RWPE2 (cell line): ENCODE measurements at regions not wholly inside any gene's neighbourhood (a gene's known extent, or its start where the extent isn't known, plus 50 kb on each side); places are given as distances from the start of the nearest gene placed in this dataset.

ENCODE experiments used
- ATAC-seq: fragments of 200-7000 bp; cut with Tn5 transposase; 3 replicates; pipeline ENCODE4 v1.9.1; 2021; ENCODE audit warnings: low read depth
- DNase-seq: peaks from one replicate; pipeline ENCODE4 v3.0.0-alpha.2; 2020; ENCODE audit warnings: low spot score
- H3K27ac ChIP-seq: fragments of 450-650 bp; 2 replicates; pipeline ENCODE4 v1.5.1; 2017; ENCODE audit warnings: mild to moderate bottlenecking; ENCODE audit not compliant: poor library complexity, severe bottlenecking
- H3K27me3 ChIP-seq: fragments of 250-450 bp; sonication (Bioruptor Pico); 2 replicates; pipeline ENCODE4 v1.5.1; 2021; ENCODE audit warnings: mild to moderate bottlenecking, moderate library complexity; ENCODE audit not compliant: insufficient read depth, poor library complexity, severe bottlenecking
- H3K36me3 ChIP-seq: fragments of 250-450 bp; sonication (Bioruptor Pico); 2 replicates; pipeline ENCODE4 v1.5.1; 2020; ENCODE audit warnings: low read depth, mild to moderate bottlenecking, moderate library complexity
- H3K4me1 ChIP-seq: fragments of 250-450 bp; sonication (Bioruptor Pico); 2 replicates; pipeline ENCODE4 v1.5.1; 2021; ENCODE audit warnings: mild to moderate bottlenecking, moderate library complexity; ENCODE audit not compliant: insufficient read depth, poor library complexity, severe bottlenecking
- H3K4me3 ChIP-seq: fragments of 250-450 bp; sonication (Bioruptor Pico); 2 replicates; pipeline ENCODE4 v1.5.1; 2021; ENCODE audit warnings: mild to moderate bottlenecking, moderate library complexity; ENCODE audit not compliant: severe bottlenecking
- H3K9me3 ChIP-seq: fragments of 250-450 bp; sonication (Bioruptor Pico); 2 replicates; pipeline ENCODE4 v1.5.1; 2021; ENCODE audit warnings: mild to moderate bottlenecking, moderate library complexity; ENCODE audit not compliant: severe bottlenecking
- CTCF ChIP-seq: fragments of 450-650 bp; IDR thresholded peaks from one replicate; pipeline ENCODE4 v1.5.1; 2017; ENCODE audit warnings: mild to moderate bottlenecking, moderate library complexity; ENCODE audit not compliant: poor library complexity, severe bottlenecking

GRCh38 chr9:12958708-12959107 lies 183.9 kb downstream of the LURAP1L start:
- no peak for TF ChIP-seq CTCF
- no peak for DNase-seq
- no peak overlapping the region for H3K4me3 ChIP-seq
- no peaks in the 10 kb centered on the region for H3K27me3 ChIP-seq
- no peak overlapping the region for H3K27ac ChIP-seq
- H3K9me3 ChIP-seq: no peaks in the 10 kb centered on the region
- peaks cover 4% of the 10 kb centered on the region for H3K4me1 ChIP-seq
- H3K36me3 ChIP-seq: no peaks in the 10 kb centered on the region
- no peak for ATAC-seq

- ATAC-seq: no peak
- H3K4me1 ChIP-seq: peaks cover 4% of the 10 kb centered on the region
- DNase-seq: no peak
- no peaks in the 10 kb centered on the region for H3K9me3 ChIP-seq
- H3K36me3 ChIP-seq: no peaks in the 10 kb centered on the region
- TF ChIP-seq CTCF: no peak
- H3K27ac ChIP-seq: no peak overlapping the region
- H3K4me3 ChIP-seq: no peak overlapping the region
- no peaks in the 10 kb centered on the region for H3K27me3 ChIP-seq
These were observed 186.5 kb downstream of the LURAP1L start for GRCh38 chr9:12961276-12961809.

- Histone ChIP-seq H3K9me3 (no peaks in the 10 kb centered on the region), H3K27ac (no peak overlapping the region), H3K27me3 (no peaks in the 10 kb centered on the region), H3K4me1 (peaks cover 4% of the 10 kb centered on the region), H3K36me3 (no peaks in the 10 kb centered on the region), H3K4me3 (no peak overlapping the region)
- no peak for ATAC-seq
- DNase-seq: no peak
- TF ChIP-seq CTCF: no peak
These were observed 188.7 kb downstream of the LURAP1L start for GRCh38 chr9:12963537-12963936.

- Histone ChIP-seq H3K36me3 (no peaks in the 10 kb centered on the region), H3K4me3 (no peak overlapping the region), H3K27me3 (no peaks in the 10 kb centered on the region), H3K9me3 (no peaks in the 10 kb centered on the region), H3K4me1 (peaks cover 4% of the 10 kb centered on the region), H3K27ac (no peak overlapping the region)
- no peak for DNase-seq
- no peak for ATAC-seq
- no peak for TF ChIP-seq CTCF
These were observed 189.5 kb downstream of the LURAP1L start for GRCh38 chr9:12964271-12964670.

GRCh38 chr9:12965303-12965702 lies 190.5 kb downstream of the LURAP1L start:
- Histone ChIP-seq H3K9me3 (no peaks in the 10 kb centered on the region), H3K27ac (no peak overlapping the region), H3K4me1 (peaks cover under 1% of the 10 kb centered on the region), H3K27me3 (no peaks in the 10 kb centered on the region), H3K4me3 (no peak overlapping the region), H3K36me3 (no peaks in the 10 kb centered on the region)
- ATAC-seq (no peak), DNase-seq (no peak)
- TF ChIP-seq CTCF: no peak
